ENCODE measurements at regions not wholly inside any gene's neighbourhood (a gene's known extent, or its start where the extent isn't known, plus 50 kb on each side); places are given as distances from the start of the nearest gene placed in this dataset.

DNA sequence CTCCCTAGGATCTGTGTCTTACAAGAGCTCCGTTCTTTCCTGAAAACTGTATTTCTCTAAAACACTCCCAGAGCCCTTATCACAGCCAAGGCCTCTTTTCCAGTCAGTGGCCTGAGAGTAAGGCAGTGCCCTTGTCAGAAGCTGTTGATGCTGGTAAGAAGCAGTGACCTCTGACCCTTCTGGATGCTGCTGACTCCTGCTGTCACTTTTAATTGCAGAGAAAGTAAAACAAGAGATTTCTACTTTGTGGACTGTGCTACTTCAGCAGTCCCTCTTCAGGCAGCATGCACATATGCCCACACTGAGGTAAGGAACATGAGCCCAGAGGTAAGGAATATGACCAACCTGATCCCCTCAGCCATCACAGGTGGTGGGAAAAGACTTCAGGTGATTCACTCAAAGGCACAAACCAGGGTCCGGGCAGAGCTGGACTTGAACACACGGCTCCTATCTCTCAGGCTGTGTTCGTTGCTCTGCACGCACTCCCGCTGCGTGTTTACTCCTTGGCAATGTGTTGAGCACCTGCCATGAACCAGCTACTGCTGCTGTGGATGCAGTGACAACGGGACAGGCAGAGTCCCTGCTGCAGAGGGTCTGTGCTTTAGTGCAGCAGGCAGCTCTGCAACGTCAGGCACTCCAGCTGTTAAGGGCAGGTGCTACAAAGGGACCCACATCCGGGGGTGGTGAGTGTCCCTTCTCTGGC, 201.9 kb upstream of the CST7 start:
- no peaks in the 10 kb centered on the region for H3K9me3 ChIP-seq
- DNase-seq: peak in 1 of 2 donors; percentile 48
- H3K36me3 ChIP-seq: no peaks in the 10 kb centered on the region
- H3K4me3 ChIP-seq: no peak overlapping the region
- no peak overlapping the region for H3K27ac ChIP-seq
- TF ChIP-seq, protein P1, sequence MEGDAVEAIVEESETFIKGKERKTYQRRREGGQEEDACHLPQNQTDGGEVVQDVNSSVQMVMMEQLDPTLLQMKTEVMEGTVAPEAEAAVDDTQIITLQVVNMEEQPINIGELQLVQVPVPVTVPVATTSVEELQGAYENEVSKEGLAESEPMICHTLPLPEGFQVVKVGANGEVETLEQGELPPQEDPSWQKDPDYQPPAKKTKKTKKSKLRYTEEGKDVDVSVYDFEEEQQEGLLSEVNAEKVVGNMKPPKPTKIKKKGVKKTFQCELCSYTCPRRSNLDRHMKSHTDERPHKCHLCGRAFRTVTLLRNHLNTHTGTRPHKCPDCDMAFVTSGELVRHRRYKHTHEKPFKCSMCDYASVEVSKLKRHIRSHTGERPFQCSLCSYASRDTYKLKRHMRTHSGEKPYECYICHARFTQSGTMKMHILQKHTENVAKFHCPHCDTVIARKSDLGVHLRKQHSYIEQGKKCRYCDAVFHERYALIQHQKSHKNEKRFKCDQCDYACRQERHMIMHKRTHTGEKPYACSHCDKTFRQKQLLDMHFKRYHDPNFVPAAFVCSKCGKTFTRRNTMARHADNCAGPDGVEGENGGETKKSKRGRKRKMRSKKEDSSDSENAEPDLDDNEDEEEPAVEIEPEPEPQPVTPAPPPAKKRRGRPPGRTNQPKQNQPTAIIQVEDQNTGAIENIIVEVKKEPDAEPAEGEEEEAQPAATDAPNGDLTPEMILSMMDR (IDR thresholded peaks at IDR 0.05): no peak
- intact Hi-C loops (cut with DNase I; ENCODE audit: low total_unique reads): no loop called here
- H3K4me1 ChIP-seq: no peaks in the 10 kb centered on the region
- H3K27me3 ChIP-seq: no peaks in the 10 kb centered on the region

DNA sequence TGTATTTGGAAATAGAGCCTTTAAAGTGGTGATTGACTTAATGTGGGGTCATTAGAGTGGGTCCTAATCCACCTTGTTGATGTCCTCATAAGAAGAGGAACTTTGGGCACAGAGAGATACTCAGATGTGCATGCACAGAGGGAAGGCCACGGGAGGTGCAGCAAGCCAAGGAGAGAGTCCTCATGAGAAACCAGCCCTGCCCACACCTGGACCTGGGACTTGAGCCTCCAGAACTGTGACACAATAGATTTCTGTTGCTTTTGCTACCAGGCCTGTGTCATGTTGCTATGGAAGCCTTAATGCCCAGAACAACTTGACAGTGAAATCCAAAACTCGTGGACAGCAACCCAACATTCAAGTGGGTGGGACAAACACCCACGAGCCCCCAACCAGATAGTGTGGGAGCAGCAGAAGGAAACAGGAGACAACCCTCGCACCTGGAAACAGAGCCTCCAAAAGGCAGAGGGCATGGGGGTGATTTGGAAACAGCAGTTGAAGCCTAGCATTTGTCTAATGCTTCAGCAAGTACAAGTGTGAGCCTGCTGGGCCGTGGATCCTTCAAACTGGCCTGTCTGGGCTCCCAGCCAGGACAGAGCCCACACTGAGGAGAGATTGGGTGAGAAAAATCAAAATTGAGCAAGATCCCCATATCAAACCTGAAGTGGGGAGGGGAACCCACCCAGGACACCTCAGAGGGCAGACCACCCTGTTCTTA, 201.0 kb upstream of the CST7 start:
- TF ChIP-seq, protein P1 (IDR thresholded peaks at IDR 0.05): no peak
- H3K4me3 ChIP-seq: no peak overlapping the region

DNA sequence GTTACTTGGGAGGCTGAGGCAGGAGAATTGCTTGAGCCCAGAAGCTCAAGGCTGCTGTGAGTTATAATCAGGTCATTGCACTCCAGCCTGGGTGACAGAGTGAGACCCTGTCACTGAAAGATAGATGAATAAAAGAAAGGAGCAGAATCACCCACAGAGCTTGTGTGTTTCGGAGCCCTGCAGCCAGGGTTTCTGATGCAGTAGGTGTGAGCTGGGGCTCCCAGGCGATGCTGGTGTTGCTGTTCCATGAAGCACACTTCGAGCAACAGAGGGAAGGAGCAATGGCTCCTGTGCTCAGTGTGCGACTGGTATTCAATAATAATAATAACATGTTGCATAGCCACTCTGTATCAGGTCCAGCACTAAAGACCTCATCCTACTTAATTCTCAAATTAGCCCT, 197.5 kb upstream of the CST7 start:
- intact Hi-C loops (cut with DNase I; ENCODE audit: low total_unique reads): no loop called here
- DNase-seq: peak in 1 of 2 donors; percentile 15
- TF ChIP-seq, protein P1 (IDR thresholded peaks at IDR 0.05): no peak

More for the DNA sequence above, 201.0 kb upstream of the CST7 start:
- Histone ChIP-seq H3K4me1 (no peaks in the 10 kb centered on the region), H3K27me3 (no peaks in the 10 kb centered on the region), H3K27ac (no peak overlapping the region), H3K9me3 (no peaks in the 10 kb centered on the region), H3K36me3 (no peaks in the 10 kb centered on the region)
- DNase-seq: peak in 1 of 2 donors; percentile 32
- intact Hi-C loops (cut with DNase I; ENCODE audit: low total_unique reads): no loop called here

DNA sequence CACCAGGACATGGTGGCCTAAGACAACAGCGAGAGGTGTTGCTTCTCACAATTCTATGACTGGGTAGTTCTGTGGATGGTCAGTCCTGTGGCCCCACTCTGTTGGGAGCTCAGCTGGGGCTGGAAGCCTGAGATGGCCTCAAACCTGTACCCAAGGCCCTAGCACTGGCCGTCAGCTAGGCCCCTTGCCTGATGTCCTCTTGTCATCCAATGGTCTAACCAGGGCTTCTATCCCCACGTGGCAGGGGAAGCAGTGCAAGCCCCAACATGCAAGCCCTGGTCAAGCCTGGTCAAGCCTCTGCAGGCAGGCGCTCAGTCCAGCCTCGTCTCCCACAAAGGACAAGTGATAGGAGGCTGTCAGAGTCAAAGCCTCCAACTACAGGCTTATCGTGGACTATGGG, 196.5 kb upstream of the CST7 start:
- TF ChIP-seq, protein P1 (IDR thresholded peaks at IDR 0.05): no peak
- H3K27ac ChIP-seq: no peak overlapping the region
- intact Hi-C loops (cut with DNase I; ENCODE audit: low total_unique reads): no loop called here
- H3K4me1 ChIP-seq: no peaks in the 10 kb centered on the region
- DNase-seq: peak in 1 of 2 donors; percentile 10
- H3K36me3 ChIP-seq: no peaks in the 10 kb centered on the region
- peaks cover 0 to 2% of the 10 kb centered on the region in 2 donors for H3K27me3 ChIP-seq
- no peak overlapping the region for H3K4me3 ChIP-seq
- no peaks in the 10 kb centered on the region for H3K9me3 ChIP-seq

More for the DNA sequence above, 197.5 kb upstream of the CST7 start:
- Histone ChIP-seq H3K27me3 (peaks cover 0 to 2% of the 10 kb centered on the region in 2 donors), H3K4me1 (no peaks in the 10 kb centered on the region), H3K27ac (no peak overlapping the region), H3K9me3 (no peaks in the 10 kb centered on the region), H3K36me3 (no peaks in the 10 kb centered on the region), H3K4me3 (no peak overlapping the region)

DNA sequence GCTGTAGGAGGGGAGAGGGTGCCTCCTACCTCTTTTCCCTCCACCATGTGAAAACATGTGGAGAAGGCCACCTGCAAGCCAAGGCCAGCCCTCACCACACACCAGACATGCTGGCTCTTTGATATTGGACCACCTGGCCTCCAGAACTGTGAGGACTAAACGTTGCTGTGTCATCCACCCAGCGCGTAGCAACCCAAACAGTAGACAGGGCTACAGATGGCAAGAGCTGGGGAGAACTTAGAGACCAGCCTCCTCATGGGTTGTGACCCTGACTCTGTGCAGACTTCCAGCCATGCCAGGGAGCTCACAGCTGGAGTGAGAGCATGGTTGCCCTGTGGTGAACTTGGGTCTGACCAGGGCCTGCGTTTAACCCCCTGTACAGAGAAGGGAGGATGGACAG, 195.9 kb upstream of the CST7 start:
- Histone ChIP-seq H3K9me3 (no peaks in the 10 kb centered on the region), H3K4me3 (no peak overlapping the region), H3K27me3 (peaks cover 0 to 2% of the 10 kb centered on the region in 2 donors), H3K36me3 (no peaks in the 10 kb centered on the region), H3K27ac (no peak overlapping the region), H3K4me1 (no peaks in the 10 kb centered on the region)
- TF ChIP-seq, protein P1 (IDR thresholded peaks at IDR 0.05): no peak
- peak in 1 of 2 donors; percentile 32 for DNase-seq
- intact Hi-C loops (cut with DNase I; ENCODE audit: low total_unique reads): no loop called here
